ENCODE measurements at regions not wholly inside any gene's neighbourhood (a gene's known extent, or its start where the extent isn't known, plus 50 kb on each side); places are given as distances from the start of the nearest gene placed in this dataset.

DNA sequence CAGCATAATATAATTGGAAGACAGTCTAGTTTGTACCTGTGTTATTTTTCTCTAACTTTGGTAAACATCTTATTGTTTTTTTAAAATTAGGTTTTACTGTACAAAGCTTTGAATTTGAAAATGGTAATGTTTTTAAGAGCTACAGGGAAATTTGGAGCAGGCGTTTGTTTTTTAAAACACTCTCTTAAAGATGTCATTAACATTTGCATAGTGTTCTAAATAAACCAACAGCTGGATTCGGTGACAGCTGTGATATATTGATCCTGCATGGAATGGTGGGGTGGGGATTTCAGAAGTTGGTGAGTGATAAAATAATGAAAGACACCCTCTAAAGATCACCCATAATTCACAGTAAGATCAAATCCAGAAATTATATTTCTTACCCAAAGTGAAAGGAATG is 97.9 kb upstream of the PRL start:
- DNase-seq (ENCODE audit: low read depth in 4 of 4, low spot score in 3 of 4) = no peak

GRCh38 chr6:22399693-22400092 is 102.9 kb upstream of the PRL start:
- no peak for DNase-seq (ENCODE audit: low read depth in 4 of 4, low spot score in 3 of 4)

GRCh38 chr6:22401206-22401605 is 104.4 kb upstream of the PRL start:
- DNase-seq (ENCODE audit: low read depth in 4 of 4, low spot score in 3 of 4) = no peak

DNA sequence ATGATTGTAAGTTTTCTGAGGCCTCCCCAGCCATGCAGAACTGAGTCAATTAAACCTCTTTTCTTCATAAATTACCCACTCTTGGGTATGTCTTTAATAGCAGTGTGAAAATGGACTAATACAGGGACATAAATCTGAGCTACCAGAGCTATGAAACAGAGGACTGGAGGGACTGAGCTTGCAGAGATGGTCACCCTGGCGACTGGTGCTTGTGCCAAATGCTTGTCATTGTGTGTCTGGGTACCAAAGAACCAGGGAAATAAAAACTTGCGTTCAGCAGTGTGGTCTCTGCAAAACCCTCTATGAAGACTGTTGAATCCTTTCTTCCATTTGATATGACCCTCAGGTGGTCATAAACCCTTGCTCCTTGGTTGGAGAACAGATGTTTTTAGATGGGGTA is 105.1 kb upstream of the PRL start:
- no peak for DNase-seq (ENCODE audit: low read depth in 4 of 4, low spot score in 3 of 4)

DNA sequence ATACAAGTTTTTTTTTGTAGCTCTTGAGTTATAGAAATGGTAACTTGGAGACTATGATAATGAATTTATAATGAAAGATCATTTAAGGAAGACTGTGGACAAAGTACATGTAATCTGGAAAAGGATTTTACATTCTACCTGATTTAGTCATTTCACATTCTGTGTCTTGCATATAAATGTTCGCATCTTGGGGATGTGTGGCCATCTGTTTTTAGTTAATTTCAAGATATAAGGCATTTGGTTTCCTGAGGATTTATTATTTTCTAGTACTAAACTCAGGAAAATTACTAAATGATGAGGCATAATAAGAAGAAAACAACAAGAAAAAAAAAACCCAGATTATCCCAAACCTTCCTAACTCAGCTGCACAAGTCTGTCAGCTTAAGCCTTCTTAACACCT is 112.7 kb upstream of the PRL start:
- DNase-seq (ENCODE audit: low read depth in 4 of 4, low spot score in 3 of 4) = no peak

DNA sequence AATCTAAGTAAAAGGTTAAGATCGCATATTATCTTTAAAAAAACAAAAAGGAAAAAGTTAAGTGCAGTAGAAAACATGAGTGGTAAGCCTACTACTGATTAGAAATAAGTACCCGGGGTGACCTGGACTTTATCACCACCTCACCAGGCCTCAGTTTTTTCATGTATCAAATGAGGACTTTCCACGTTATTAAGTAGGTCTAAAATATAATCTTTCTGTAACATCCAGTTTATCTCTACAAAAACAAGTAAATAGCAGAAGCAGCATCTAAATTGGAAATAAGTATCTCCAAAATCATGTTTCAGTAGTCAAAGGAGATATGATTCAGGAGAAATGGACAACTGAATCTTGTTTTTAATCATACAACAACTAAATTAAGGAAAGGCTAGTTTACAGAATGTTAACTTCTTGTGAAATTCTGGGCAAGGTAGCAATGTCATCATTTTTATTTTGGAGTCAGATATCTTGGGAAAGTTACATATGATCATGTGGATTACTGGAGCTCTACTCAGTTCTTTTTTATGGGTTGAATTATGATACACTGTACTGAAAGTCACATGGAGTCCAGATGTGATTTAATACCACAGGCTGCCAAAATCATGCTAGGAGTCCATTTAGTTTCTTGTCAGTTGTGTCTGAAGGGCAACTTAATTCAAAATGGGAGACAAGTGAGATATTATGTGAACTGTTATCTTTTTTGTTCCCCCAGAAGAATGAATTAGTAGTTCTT is 114.7 kb upstream of the PRL start:
- no peak for DNase-seq (ENCODE audit: low read depth in 4 of 4, low spot score in 3 of 4)

- no peak for DNase-seq (ENCODE audit: low read depth in 4 of 4, low spot score in 3 of 4)
Measured at GRCh38 chr6:22412994-22413393, 116.2 kb upstream of the PRL start.

- no peak for DNase-seq (ENCODE audit: low read depth in 4 of 4, low spot score in 3 of 4)
Measured at GRCh38 chr6:22413681-22414311, 117.0 kb upstream of the PRL start.

DNA sequence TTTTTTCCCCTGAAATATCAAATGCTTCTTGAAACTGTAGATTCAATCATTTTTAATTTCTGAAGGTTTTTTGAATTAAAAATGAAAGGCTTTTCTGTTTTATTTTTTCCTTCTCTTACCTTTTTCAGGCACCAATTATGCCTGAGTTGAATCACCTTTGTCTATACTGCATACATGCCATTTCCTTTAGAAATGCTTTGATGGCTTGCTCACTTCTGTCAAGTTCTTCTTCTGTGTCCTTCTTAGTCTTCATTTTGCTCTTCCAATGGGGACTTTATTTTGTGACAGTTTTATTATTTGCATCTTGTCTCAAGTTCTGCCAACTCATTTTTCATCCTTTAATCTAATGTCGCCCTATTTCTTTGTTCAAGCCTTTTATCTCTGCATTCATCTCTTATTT is 121.9 kb upstream of the PRL start:
- DNase-seq (ENCODE audit: low read depth in 4 of 4, low spot score in 3 of 4) = no peak

DNA sequence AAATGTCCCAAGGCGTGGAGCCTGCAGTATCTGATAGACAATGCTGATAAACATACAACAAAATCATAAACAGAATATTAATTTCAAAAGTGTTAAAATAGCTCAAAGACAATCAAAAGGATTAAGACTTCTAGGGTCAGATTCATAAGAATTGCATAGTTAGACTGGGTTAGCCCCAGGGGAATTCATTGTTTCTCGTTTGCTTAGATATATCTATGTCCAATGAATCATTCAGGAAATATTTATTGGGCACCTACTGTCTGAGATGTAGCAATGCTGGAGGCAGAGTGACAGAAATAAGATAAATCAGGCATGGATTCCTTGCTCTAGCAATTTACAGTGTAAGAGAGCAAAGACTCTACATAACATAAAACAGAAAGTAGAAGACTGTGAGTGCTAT is 124.4 kb upstream of the PRL start:
- no peak for DNase-seq (ENCODE audit: low read depth in 4 of 4, low spot score in 3 of 4)

- no peak for DNase-seq (ENCODE audit: low read depth in 4 of 4, low spot score in 3 of 4)
Measured at GRCh38 chr6:22424196-22424595, 127.4 kb upstream of the PRL start.

DNA sequence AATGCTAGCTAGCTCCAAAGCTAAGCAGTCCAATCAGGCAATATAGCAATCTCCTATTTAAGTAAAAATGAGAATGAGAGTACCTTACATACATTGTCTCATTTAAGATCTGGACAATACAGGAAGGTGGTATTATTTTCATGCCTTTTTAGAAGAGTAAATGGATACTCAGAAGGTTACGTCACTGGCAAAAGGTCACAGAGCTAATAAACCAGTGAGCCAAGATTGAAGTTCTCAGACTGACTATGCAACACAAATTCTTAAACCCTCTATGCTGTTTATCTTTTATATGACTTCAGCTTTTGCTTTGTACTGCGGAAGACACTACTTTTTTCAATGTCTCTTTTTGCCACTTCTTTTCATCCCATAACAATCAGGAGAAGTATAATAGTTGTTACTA is 135.2 kb upstream of the PRL start:
- no peak for DNase-seq (ENCODE audit: low read depth in 4 of 4, low spot score in 3 of 4)

- DNase-seq (ENCODE audit: low read depth in 4 of 4, low spot score in 3 of 4) = no peak
Measured at GRCh38 chr6:22433745-22434144, 135.6 kb upstream of the HDGFL1 start.

DNA sequence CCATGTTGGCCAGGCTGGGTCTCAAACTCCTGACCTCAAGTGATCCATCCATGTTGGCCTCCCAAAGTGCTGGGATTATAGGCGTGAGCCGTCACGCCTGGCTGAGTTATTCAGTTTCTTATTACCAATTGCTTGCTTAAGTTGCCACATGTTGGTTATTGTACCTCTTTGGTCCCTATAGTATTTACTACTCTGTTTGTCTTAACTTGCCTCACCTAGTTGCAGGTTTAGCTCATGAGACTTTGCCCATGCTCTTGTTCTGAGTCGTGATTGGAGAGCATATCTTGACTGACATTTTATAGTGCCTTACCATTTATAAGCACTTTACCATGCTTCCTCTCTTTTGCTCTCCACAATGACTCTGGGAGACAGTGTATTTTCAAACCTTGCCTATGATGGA is 134.2 kb upstream of the HDGFL1 start:
- no peak for DNase-seq (ENCODE audit: low read depth in 4 of 4, low spot score in 3 of 4)

GRCh38 chr6:22436134-22436533 is 133.2 kb upstream of the HDGFL1 start:
- no peak for DNase-seq (ENCODE audit: low read depth in 4 of 4, low spot score in 3 of 4)

DNA sequence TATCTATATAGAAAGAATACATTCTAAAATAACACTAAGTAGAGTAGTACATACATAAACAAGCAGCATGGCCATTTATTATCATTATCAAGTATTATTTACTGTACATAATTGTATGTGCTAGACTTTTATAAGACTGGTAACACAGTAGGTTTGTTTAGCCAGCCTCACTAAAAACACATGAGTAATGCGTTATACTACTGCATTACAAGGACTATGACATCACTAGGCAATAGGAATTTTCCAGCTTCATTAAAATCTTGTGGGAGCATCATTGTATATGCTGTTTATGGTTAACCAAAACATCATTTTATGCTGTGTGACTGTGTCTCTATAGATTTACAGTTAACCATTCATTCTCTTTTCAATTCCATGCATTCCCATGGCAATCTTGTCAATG is 131.7 kb upstream of the HDGFL1 start:
- no peak for DNase-seq (ENCODE audit: low read depth in 4 of 4, low spot score in 3 of 4)

DNA sequence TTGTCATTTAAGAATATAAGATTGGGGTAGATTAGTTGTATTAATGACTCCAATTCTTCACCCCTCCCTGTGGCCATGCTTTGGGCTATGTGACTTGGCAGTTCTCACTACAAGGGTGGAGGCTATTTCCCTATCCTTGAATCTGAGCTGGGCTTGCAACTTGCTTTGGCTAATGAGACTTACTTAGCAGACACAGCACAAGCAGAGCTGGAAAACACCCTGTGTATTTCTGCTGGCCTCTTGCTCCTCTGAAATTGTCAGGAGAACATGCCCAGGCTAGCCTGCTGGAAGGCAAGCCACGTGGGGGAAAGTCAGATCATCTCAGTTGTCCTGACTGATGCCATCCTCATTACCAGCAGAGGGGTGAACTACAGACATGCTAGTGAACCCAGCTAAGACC is 126.5 kb upstream of the HDGFL1 start:
- DNase-seq (ENCODE audit: low read depth in 4 of 4, low spot score in 3 of 4) = no peak

- no peak for DNase-seq (ENCODE audit: low read depth in 4 of 4, low spot score in 3 of 4)
Measured at GRCh38 chr6:22444330-22444729, 125.0 kb upstream of the HDGFL1 start.

- DNase-seq (ENCODE audit: low read depth in 4 of 4, low spot score in 3 of 4) = no peak
Measured at GRCh38 chr6:22445946-22446345, 123.4 kb upstream of the HDGFL1 start.

GRCh38 chr6:22447249-22448196 is 121.8 kb upstream of the HDGFL1 start:
- DNase-seq (ENCODE audit: low read depth in 4 of 4, low spot score in 3 of 4) = peak in 1 of 4 donors; percentile 29

DNA sequence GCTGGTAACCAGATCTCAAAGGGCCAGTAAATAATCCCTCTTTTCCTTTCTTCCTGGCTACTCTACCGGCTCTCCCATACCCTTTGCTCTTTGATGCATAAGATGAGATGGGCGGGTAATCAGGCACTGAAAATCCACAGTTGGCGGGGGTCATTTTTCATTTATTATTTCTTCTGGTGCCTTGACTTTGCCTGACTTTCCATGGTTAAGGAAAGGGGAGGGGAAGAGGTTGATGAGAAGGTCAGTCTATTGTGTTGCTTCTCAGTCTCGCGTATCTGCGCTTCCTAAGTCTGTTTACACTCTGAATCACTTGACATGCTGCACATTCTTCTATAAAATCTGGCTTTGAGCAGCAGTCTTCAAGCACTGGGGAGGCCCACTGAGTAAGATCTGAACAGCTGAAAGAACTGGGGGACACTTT is 121.1 kb upstream of the HDGFL1 start:
- peak in 2 of 4 donors; percentile 63 to 66 for DNase-seq (ENCODE audit: low read depth in 4 of 4, low spot score in 3 of 4)

- DNase-seq (ENCODE audit: low read depth in 4 of 4, low spot score in 3 of 4) = no peak
Measured at GRCh38 chr6:22451962-22452361, 117.4 kb upstream of the HDGFL1 start.

All from left renal pelvis (tissue), 4 donors.